ENCODE measurements at regions not wholly inside any gene's neighbourhood (a gene's known extent, or its start where the extent isn't known, plus 50 kb on each side); places are given as distances from the start of the nearest gene placed in this dataset.

- no peaks in the 10 kb centered on the region for H3K4me1 ChIP-seq (ENCODE audit: insufficient read depth, low read length)
- POLR2A ChIA-PET (ENCODE audit: partially characterized antibody), result no interaction called here
- H3K4me3 ChIP-seq (ENCODE audit: low read length in 2 of 2), result no peak overlapping the region
- no peaks in the 10 kb centered on the region for H3K27me3 ChIP-seq (ENCODE audit: insufficient read depth, low read length)
- Mint-ChIP-seq H3K27ac (no peak overlapping the region), H3K4me1 (no peaks in the 10 kb centered on the region), H3K9me3 (peaks cover 0 to 5% (median 0%) of the 10 kb centered on the region in 8 donors), H3K36me3 (no peaks in the 10 kb centered on the region), H3K4me3 (no peak overlapping the region), H3K27me3 (no peaks in the 10 kb centered on the region)
- H3K9me3 ChIP-seq (ENCODE audit: control insufficient read depth in 1 of 2, low read length in 2 of 2), result no peaks in the 10 kb centered on the region
- CTCF ChIA-PET (ENCODE audit: partially characterized antibody), result no interaction called here
- intact Hi-C loops (cut with micrococcal nuclease), result no loop called here
- no peaks in the 10 kb centered on the region for H3K36me3 ChIP-seq (ENCODE audit: insufficient read depth, low read length)
- no peak overlapping the region for H3K27ac ChIP-seq (ENCODE audit: low read depth, low read length)
- DNase-seq, result no peak
Measured at GRCh38 chr15:47661661-47662180, 55.6 kb upstream of the SEMA6D start.

GRCh38 chr15:47663101-47663500 is 54.2 kb upstream of the SEMA6D start:
- CTCF ChIA-PET (ENCODE audit: partially characterized antibody), result no interaction called here
- H3K4me3 ChIP-seq (ENCODE audit: low read length in 2 of 2), result no peak overlapping the region
- no peak for DNase-seq
- no peaks in the 10 kb centered on the region for H3K27me3 Mint-ChIP-seq
- no peak overlapping the region for H3K27ac ChIP-seq (ENCODE audit: low read depth, low read length)
- no peak overlapping the region for H3K4me3 Mint-ChIP-seq
- intact Hi-C loops (cut with micrococcal nuclease), result no loop called here
- peaks cover 0 to 3% (median 0%) of the 10 kb centered on the region in 8 donors for H3K9me3 Mint-ChIP-seq
- H3K36me3 ChIP-seq (ENCODE audit: insufficient read depth, low read length), result no peaks in the 10 kb centered on the region
- H3K27ac Mint-ChIP-seq, result no peak overlapping the region
- H3K4me1 Mint-ChIP-seq, result no peaks in the 10 kb centered on the region
- no peaks in the 10 kb centered on the region for H3K4me1 ChIP-seq (ENCODE audit: insufficient read depth, low read length)
- H3K27me3 ChIP-seq (ENCODE audit: insufficient read depth, low read length), result no peaks in the 10 kb centered on the region
- H3K36me3 Mint-ChIP-seq, result no peaks in the 10 kb centered on the region
- H3K9me3 ChIP-seq (ENCODE audit: control insufficient read depth in 1 of 2, low read length in 2 of 2), result no peaks in the 10 kb centered on the region
- POLR2A ChIA-PET (ENCODE audit: partially characterized antibody), result no interaction called here
